Right cardiac atrium (tissue), 5 donors: ENCODE measurements at regions not wholly inside any gene's neighbourhood (a gene's known extent, or its start where the extent isn't known, plus 50 kb on each side); places are given as distances from the start of the nearest gene placed in this dataset.
"Not testable (repeated sequence)": the region's sequence is repeated elsewhere in the genome, so short reads cannot be mapped to it uniquely, and the experiment has no call there.

Source experiments
- ATAC-seq, 2 donors: fragments of 200-7000 bp; cut with Tn5 transposase; one replicate each; pipeline versions ENCODE4 v1.8.0 to v1.9.1; 2020; ENCODE audit warnings: moderate library complexity in 2 of 2, mild to moderate bottlenecking in 1 of 2
- DNase-seq, 3 donors: peaks; one replicate each; pipeline ENCODE4 v3.0.0-alpha.2; 2020
- H3K27ac ChIP-seq: one replicate; pipeline ENCODE4 v1.5.1; 2013; ENCODE audit warnings: mild to moderate bottlenecking, low read length, control low read depth, moderate library complexity
- H3K27me3 ChIP-seq: one replicate; pipeline ENCODE4 v1.6.1; 2013; ENCODE audit not compliant: control insufficient read depth, insufficient read depth
- H3K4me1 ChIP-seq: one replicate; pipeline ENCODE4 v1.6.1; 2013; ENCODE audit warnings: low read length; ENCODE audit not compliant: control insufficient read depth, insufficient read depth
- H3K4me3 ChIP-seq: one replicate; pipeline ENCODE4 v1.5.1; 2013; ENCODE audit warnings: low read length, control low read depth
- H3K9me3 ChIP-seq: one replicate; pipeline ENCODE4 v1.6.1; 2013; ENCODE audit warnings: low read length; ENCODE audit not compliant: control insufficient read depth
- WGBS: extraction: QIAGEN DNeasy Blood & Tissue Kit; methylation state at CpG from one replicate; pipeline ENCODE4 v1.1.7; 2013; 5-methylcytosine and 5-hydroxymethylcytosine counted together
- intact Hi-C, 4 donors: fragments of 100-400 bp; cut with DNase I; formaldehyde crosslinking; loops; one replicate each; pipeline versions ENCODE4 v1.11.0 to v1.14.0; 2022 to 2023
- donor health status: healthy with polysubstance abuse.
- donor health status: DM: no; HTN: yes; CAD: no.
- donor health status: DM: no; HTN: no; CAD: no.
- donor health status: DM: no; HTN: yes; CAD: no; lungs with severe emphysema.
- donor health status: DM: yes; HTN: yes; CAD: no.

- no peaks in the 10 kb centered on the region for H3K4me1 ChIP-seq
- H3K9me3 ChIP-seq: no peaks in the 10 kb centered on the region
- H3K27ac ChIP-seq: no peak overlapping the region
- DNase-seq (no peak), ATAC-seq (no peak)
- no peaks in the 10 kb centered on the region for H3K27me3 ChIP-seq
- intact Hi-C loops: no loop called here
- no peak overlapping the region for H3K4me3 ChIP-seq
These were observed 166.6 kb downstream of the DIRAS2 start for GRCh38 chr9:90476058-90476457.

DNA sequence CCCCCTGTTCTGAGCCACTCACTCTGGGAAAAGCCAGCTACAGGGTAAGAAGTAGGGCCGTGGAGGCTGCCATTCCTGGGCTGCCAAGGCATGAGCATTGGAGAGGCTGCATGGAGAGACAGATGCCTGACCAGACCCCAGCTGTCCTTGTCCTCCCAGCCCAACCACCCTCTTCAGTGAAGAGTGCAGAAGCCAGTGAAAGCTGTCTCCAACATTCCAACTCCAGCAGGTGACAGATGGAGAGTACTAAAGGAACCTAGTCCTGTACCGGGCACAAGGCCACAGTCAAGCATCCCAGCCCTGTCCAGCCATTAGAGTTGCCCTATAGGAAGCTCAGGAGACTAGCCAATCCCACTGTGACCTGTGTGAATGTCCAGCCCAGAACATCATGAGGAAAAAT, 165.1 kb downstream of the DIRAS2 start:
- intact Hi-C loops: no loop called here
- Histone ChIP-seq H3K27ac (no peak overlapping the region), H3K9me3 (no peaks in the 10 kb centered on the region), H3K27me3 (no peaks in the 10 kb centered on the region), H3K4me1 (no peaks in the 10 kb centered on the region), H3K4me3 (no peak overlapping the region)
- no peak for ATAC-seq
- no peak for DNase-seq
- WGBS: 84% methylated on average over 2 of the region's 2 CpGs

DNA sequence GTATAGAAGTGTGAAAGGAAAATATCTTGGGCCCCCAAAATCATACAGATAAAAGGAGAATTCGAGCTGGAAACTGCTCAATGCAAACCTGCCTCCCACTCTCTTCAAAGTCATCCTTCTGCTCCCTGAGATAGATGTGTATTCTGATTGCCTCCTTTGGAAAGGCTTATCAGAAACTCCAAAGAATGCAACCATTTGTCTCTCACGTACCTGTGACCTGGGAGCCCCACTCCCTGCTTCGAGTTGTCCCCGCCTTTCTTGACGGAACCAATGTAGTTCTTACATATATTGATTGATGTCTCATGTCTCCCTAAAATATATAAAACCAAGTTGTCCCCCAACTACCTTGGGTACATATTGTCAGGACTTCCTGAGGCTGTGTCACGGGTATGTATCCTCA, 163.8 kb downstream of the DIRAS2 start:
- intact Hi-C loops: no loop called here
- Histone ChIP-seq H3K4me1 (no peaks in the 10 kb centered on the region), H3K27me3 (no peaks in the 10 kb centered on the region), H3K4me3 (no peak overlapping the region), H3K27ac (no peak overlapping the region), H3K9me3 (no peaks in the 10 kb centered on the region)
- WGBS: 39% methylated on average over 6 of the region's 6 CpGs
- no peak for DNase-seq
- no peak for ATAC-seq

- WGBS: 87% methylated on average over 1 of the region's 1 CpG
- Histone ChIP-seq H3K4me1 (no peaks in the 10 kb centered on the region), H3K27me3 (no peaks in the 10 kb centered on the region), H3K4me3 (no peak overlapping the region), H3K27ac (no peak overlapping the region), H3K9me3 (peaks cover 2% of the 10 kb centered on the region)
- no peak for DNase-seq
- ATAC-seq: no peak
- intact Hi-C loops: no loop called here
These were observed 157.6 kb downstream of the DIRAS2 start for GRCh38 chr9:90485028-90485427.

GRCh38 chr9:90489066-90489465, 153.6 kb downstream of the DIRAS2 start:
- no peaks in the 10 kb centered on the region for H3K27me3 ChIP-seq
- DNase-seq: no peak
- H3K27ac ChIP-seq: no peak overlapping the region
- 74% methylated on average over 4 of the region's 4 CpGs for WGBS
- H3K4me3 ChIP-seq: no peak overlapping the region
- intact Hi-C loops: no loop called here
- no peaks in the 10 kb centered on the region for H3K4me1 ChIP-seq
- peaks cover 2% of the 10 kb centered on the region for H3K9me3 ChIP-seq
- ATAC-seq: no peak

DNA sequence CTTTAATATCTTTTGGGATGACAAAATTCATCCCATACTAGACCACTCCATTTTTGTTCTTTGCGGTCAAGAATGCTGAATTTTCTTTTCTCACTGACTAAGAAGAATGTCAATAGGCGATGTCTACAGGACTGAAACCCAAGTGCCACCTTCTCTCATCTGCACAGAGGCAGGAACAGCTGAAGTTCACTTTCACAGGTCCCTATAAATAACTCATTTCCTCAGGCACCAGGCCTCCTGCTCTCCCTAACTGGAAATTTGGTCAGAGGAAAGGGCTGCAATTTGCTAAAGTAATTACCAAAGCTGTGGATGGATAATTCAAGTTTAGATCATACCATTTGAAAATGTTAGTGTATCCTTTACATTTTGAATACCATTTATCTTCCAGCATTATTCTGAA, 142.9 kb downstream of the DIRAS2 start:
- ATAC-seq (no peak), DNase-seq (no peak)
- WGBS: 85% methylated on average over 2 of the region's 2 CpGs
- Histone ChIP-seq H3K9me3 (no peaks in the 10 kb centered on the region), H3K27me3 (no peaks in the 10 kb centered on the region), H3K4me1 (no peaks in the 10 kb centered on the region), H3K27ac (no peak overlapping the region), H3K4me3 (no peak overlapping the region)
- intact Hi-C loops: no loop called here

DNA sequence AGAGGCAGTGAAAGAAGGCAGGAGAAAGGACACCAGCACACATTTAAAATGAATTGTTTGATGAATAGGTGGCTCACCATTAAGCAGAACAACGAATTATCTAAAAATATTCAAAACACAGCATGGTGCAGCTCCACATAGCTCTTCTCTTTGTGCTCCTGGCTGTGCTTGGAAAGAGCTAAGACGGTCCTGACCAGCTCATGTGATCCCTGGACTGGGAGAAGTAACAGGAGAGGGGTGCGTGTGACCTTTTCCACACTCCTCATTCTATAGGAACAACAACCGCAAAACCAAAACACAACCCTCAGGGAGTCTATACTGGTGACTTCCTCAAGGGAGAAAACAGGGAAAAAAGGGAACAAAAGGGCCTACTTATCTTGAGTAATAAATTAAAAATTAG, 140.5 kb downstream of the DIRAS2 start:
- no peak for ATAC-seq
- intact Hi-C loops: no loop called here

DNA sequence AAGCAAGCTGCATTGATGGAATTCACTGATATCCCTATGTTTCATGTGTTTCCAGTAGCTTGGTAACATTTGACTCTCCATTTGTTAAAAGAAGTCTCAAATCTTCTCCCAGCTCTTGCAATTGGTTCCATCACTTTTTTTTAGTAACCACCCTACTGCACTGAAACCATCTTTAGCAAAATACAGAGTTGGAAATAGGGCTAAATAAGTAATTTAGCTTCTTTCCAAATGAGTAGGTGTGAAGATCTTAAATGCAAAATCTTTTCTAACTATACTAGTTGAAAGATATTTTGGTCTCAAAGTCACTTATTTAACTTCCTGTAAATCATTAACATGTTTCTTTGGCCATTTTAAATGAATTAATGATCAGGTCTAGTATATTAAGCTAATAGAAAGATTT, 138.1 kb downstream of the DIRAS2 start:
- no peaks in the 10 kb centered on the region for H3K9me3 ChIP-seq
- H3K4me1 ChIP-seq: no peaks in the 10 kb centered on the region
- no peak overlapping the region for H3K27ac ChIP-seq
- intact Hi-C loops: no loop called here
- H3K4me3 ChIP-seq: no peak overlapping the region
- ATAC-seq (no peak), DNase-seq (no peak)
- H3K27me3 ChIP-seq: no peaks in the 10 kb centered on the region

More for the DNA sequence above, 140.5 kb downstream of the DIRAS2 start:
- H3K4me1 ChIP-seq: no peaks in the 10 kb centered on the region
- DNase-seq: no peak
- 76% methylated on average over 4 of the region's 4 CpGs for WGBS
- H3K27me3 ChIP-seq: no peaks in the 10 kb centered on the region
- H3K27ac ChIP-seq: no peak overlapping the region
- H3K9me3 ChIP-seq: no peaks in the 10 kb centered on the region
- no peak overlapping the region for H3K4me3 ChIP-seq

- DNase-seq (no peak), ATAC-seq (no peak)
- H3K9me3 ChIP-seq: no peaks in the 10 kb centered on the region
- no peaks in the 10 kb centered on the region for H3K4me1 ChIP-seq
- intact Hi-C loops: no loop called here
- H3K4me3 ChIP-seq: no peak overlapping the region
- H3K27ac ChIP-seq: no peak overlapping the region
- H3K27me3 ChIP-seq: no peaks in the 10 kb centered on the region
- WGBS: 88% methylated on average over 1 of the region's 1 CpG
These were observed 136.9 kb downstream of the DIRAS2 start for GRCh38 chr9:90505695-90506094.

- intact Hi-C loops, H3K4me1 ChIP-seq, DNase-seq, H3K9me3 ChIP-seq, ATAC-seq, H3K4me3 ChIP-seq, H3K27me3 ChIP-seq, H3K27ac ChIP-seq: not testable (repeated sequence)
- 84% methylated on average over 4 of the region's 4 CpGs for WGBS
These were observed 136.2 kb downstream of the DIRAS2 start for GRCh38 chr9:90506402-90506801.

GRCh38 chr9:90507621-90508020, 135.0 kb downstream of the DIRAS2 start:
- no peak overlapping the region for H3K4me3 ChIP-seq
- 79% methylated on average over 2 of the region's 2 CpGs for WGBS
- ATAC-seq (no peak), DNase-seq (no peak)
- intact Hi-C loops: no loop called here
- no peaks in the 10 kb centered on the region for H3K4me1 ChIP-seq
- no peaks in the 10 kb centered on the region for H3K27me3 ChIP-seq
- no peaks in the 10 kb centered on the region for H3K9me3 ChIP-seq
- no peak overlapping the region for H3K27ac ChIP-seq

GRCh38 chr9:90508940-90509339, 133.7 kb downstream of the DIRAS2 start:
- no peak overlapping the region for H3K4me3 ChIP-seq
- 75% methylated on average over 2 of the region's 2 CpGs for WGBS

More at GRCh38 chr9:90508940-90509339, 133.7 kb downstream of the DIRAS2 start:
- ATAC-seq (no peak), DNase-seq (no peak)
- Histone ChIP-seq H3K27me3 (no peaks in the 10 kb centered on the region), H3K27ac (no peak overlapping the region), H3K4me1 (no peaks in the 10 kb centered on the region), H3K9me3 (no peaks in the 10 kb centered on the region)
- intact Hi-C loops: no loop called here
